Stimulated activated CD8-positive, alpha-beta memory T cell treated with anti-CD3 and anti-CD28 coated beads, Interleukin-12 subunit alpha, Interleukin-12 subunit beta, amount 100 ng/mL, for 24 hours (primary cell): ENCODE measurements at regions not wholly inside any gene's neighbourhood (a gene's known extent, or its start where the extent isn't known, plus 50 kb on each side); places are given as distances from the start of the nearest gene placed in this dataset.

Experiments
- DNase-seq: peaks from one replicate; pipeline ENCODE4 v3.0.0-alpha.2; 2020; ENCODE audit errors: extremely low read depth

DNA sequence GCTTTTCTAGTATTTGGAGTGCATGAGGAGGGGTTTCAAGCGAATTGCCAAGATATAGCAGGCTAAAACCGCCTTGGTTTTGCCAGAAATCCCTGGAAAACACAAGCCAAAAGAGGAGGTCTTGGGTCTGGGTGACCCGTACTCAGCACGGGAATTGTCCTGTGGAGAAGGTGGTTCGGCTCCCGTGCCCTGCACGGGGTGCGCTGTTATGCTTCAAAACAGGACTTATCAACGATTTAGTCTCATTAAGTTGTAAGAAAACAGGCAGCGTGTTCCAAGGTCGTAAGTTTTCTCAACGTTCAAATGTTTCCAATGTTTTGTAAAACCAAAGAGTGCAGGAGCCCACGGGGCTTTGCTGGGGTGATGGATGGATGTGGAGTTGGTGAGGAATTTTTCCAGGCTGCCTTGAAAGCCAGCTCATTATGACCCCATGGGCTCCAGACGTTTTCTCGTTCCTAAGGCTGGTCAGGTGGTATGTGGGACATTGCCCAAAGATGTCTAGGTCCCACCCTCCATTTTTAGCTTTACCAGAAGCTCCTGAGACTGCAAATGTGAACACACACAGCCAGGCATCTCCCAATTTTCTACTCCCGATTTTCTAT, 75.4 kb upstream of the CLDN14 start:
- DNase-seq: no peak

DNA sequence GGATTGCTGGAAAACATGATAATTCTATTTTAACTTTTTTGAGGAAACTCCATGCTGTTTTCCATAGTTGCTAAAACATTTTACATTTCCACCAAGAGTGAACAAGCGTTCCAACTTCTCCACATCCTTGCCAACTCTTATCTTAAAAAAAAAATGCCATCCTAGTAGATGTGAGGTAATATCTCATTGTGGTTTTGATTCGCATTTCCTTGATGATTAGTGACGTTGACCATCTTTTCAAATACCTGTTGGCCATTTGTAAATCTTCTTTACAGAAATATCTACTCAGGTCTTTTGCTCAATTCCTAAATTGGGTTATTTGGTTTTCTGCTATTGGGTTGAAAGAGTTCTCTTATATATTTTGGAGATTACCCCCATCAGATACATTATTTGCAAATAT, 77.4 kb upstream of the CLDN14 start:
- no peak for DNase-seq

DNA sequence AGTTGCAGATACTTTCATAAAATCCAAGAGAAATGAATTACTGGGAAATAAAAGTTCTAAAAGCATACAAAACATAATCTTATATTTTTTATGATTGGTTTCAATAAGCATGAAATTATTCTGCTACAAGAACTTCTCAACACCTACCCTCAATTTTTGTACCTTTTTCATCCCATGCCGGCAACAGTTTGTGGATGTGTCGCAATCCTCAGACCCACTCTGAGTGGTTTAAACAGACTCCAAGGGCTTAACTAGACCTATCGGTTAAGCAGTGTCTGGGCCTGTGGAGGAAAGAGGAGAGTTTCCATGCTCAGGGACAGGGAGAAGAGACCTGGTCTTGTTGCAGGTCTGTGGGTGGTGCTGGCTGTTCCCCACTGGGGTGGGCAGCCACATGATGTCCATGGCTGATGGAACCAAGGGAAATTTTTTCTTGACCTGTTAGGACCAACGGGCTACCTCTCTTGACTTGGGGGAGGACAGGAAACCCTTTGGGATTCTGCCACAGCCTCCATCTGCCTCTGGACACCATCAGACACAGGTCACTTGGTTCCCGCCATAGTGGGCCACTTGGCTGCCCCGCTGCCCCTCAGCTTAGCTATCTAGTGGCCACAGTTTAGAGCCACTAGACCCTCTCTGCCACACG, 81.1 kb upstream of the CLDN14 start:
- no peak for DNase-seq

DNA sequence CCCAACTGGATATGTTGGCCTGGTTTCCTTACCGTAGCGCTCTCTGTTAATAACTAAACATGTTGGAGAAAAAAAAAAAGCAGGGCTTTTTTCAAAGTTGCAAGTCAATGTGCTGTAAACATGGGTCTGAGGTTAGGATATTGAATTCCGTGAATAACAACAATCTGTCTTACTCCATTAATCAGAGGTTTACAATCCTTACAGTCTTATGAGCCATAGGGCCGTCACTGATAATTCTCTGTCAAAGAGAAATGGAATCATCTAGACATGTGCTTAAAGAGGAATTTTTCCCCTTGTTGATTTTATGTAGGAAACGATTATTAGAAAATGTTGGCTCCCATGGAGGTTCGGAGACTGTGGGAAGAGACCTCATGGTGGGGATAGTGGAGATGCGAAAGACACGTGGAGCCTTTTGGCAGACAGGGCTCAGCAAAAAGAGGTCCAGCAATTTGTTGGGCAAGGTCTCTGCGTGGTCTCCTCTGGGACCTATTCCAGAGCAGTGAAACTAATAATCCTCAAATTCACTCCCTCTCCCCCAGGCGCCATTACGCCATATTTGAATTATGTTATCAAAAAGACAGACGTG, 83.5 kb upstream of the CLDN14 start:
- DNase-seq: no peak

DNA sequence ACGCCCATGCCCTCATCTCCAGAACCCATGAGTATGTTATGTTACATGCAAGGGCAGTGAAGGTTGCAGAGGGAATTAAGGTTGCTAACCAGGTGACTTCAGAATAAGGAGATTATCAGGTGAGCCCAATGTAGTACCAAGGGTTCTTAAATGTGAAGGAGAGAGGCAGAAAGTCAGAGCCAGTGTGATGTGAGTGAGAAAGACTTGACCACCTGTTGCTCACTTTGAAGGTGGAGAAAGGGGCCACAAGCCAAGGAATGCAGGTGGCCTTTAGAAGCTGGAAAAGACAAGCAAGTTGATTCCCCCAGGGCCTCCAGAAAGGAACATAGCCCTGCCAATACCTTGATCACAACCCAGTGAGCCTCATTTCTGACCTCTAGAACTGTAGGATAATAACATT, 84.7 kb upstream of the CLDN14 start:
- DNase-seq: no peak

DNA sequence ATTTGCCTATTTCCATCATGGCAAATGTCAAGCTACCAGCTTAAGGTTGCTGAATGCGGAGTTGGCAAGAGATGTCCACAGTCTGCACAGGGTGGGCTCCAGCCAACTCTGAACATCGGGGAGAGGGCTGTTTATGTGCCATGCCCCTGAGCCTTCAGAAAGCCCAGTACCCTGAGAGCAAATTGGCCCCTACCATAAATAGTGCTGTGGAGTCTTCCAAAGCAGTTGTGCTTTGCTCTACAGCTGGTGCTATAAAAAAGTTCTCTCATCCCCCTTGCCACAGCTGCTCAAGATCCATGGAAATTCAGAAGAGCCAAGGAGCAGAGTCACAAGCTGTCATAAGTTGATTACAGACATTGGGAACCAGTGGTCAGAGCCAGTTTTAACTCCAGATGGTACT, 85.6 kb upstream of the CLDN14 start:
- DNase-seq: no peak

DNA sequence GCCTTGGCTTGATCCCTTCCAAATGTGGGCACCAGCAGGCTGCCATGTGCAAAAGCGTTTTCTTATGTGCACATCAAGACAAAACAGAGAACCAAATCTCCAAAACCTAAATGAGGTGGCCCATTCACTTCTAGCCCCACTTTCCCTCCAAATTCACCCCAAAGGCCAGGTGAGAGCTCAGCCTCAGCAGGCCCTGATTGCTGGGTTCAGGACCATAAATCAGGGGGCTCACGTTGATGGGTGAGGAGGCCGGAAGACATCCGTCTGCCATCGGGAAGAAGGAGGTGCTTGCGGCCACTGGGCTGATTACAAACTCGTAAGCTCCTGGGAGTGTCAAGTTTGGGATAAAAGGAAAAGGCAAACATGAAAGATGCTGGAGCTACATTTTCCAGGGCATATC, 86.7 kb upstream of the CLDN14 start:
- DNase-seq: no peak

DNA sequence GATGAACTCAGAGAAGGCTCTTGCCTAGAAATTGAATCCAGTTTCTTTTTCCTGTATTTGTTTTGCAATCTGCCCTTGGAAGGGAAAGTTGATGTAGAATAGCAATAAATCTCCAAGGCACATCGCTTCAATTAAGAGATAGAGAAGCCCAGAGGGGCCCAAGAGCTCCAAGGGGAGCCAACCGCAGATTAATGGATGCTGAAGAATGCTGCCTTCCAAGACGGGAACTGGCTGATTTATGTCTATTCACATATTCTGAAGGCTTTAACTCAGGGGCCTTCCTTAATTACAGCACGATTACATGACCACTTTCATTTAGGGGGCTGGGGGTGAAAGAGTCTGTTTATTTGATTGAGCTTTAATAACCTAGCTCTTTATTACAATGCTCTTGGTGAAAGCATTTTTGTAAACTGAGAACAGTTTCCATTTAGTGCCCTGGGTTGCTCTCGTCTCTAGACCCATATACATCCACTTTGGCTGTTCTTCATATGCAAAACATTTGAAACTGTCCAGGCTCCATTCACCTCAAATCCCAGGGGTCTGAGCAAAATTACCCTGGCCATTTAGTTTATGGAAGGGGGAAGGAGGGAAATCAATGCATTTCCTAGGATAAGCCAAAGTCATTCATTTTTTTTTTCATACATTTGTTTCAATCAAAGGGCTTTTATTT, 87.4 kb upstream of the CLDN14 start:
- DNase-seq: no peak

DNA sequence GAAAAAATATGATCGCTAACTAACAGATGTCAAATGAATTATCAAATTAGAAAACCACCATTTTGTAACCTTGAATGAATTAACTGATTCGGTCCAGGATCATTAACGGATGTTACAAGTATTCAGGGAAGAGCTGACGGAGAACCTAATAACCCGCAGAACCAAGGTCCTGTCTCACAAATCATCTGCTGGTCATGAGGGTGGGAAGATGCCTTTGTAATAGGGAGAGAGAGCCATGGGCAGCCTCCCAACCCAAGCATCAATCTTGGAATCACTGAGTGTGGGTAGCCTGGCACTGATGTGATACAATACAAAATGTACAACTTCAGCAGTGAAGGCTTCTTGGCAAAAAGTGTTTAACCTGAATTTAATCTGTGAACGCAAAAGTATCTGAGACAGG, 89.6 kb upstream of the CLDN14 start:
- no peak for DNase-seq

DNA sequence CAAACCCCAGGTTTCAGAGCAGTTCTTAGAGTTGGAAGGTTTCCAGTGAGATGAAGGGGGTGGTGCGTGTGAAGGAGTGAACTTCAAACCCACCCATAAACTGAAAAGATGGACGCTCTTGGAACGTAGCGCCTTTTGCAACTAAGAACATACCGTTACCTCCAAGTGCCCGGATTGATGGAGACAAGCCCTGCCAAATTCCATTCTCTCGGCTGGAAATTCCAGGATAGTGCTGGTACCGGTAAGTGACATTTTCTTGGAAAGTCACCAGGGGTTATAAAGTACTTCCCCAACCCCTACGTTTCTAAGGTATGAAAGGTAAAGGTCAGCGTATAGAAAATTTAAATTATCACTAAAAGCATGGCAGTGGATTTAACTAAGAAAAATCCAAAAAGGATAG, 91.6 kb upstream of the CLDN14 start:
- DNase-seq: no peak

DNA sequence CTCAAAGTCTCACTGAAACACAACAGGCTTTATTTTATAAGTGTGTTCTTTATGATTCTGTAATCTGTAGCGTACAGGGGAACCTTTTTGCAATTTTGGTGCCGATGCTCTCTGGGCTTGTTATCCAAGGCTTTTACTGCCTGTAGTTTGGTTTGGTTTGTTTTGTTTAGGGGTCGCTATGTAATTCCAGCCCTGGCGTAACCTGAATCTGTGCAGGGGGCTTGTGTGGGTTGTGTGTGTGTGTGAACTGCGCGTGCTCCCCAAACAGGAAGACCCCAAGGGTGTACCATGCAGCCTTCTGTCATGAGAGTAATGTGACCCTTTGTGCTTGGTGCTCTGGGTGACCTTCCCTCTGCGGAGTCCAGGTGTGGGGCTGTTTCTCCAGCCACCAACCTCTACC, 92.1 kb upstream of the CLDN14 start:
- DNase-seq: no peak

DNA sequence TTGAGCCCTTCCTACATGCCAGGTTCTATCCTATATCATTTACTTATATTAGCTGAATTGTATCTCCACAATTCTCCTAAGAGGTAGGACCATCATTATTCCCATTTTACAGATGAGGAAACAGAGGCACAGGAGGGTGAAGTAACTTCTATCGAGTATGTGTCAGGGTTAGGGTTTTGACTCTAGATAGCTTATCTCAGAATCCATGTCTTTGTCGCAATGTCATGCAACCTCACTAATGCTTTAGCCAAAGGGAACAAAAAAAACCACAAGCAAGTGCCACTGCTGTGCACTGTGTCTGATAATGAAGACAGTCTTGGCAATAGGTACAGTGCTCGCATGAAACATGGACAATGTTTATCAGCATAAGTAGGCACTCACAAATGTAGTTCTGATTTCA, 95.4 kb upstream of the CLDN14 start:
- no peak for DNase-seq

DNA sequence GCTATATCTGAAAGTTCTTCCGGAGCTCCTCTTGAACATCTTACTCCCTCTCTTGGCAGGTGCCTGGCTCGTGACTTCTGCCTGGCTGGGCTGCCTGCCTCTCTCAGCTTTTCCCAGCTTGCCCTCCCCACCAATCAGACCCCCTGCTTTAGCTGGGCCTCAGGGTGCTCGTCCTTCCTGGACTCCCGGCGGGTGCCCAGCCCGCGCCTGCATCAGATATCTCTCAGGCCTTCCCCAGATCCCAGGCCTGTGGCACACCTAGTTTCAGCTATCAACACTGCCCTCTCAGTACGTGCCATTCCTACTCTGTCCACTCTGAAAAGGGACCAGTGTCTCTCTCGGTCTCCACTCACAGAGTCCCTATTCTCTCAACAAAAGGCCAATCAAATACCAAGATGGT, 96.5 kb upstream of the CLDN14 start:
- DNase-seq: no peak

DNA sequence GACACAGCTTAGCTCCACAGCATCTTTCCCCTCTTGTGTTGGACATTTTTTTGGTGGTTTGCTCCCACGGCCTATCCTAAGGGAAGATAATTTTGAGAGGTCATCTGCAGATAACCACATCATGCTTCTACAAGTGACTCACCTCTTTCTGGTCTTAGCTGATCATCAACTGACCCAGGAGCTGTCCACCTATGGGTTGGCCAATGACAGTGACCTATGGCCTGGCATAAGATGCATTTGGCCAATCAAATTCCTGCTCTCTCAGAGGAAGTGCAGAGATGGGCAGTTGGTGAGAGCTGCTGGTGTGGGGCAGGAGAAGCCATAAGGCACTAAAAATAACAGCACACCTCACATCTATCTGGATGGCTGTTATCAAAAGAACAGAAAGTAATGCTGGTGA, 100.0 kb upstream of the CLDN14 start:
- no peak for DNase-seq

DNA sequence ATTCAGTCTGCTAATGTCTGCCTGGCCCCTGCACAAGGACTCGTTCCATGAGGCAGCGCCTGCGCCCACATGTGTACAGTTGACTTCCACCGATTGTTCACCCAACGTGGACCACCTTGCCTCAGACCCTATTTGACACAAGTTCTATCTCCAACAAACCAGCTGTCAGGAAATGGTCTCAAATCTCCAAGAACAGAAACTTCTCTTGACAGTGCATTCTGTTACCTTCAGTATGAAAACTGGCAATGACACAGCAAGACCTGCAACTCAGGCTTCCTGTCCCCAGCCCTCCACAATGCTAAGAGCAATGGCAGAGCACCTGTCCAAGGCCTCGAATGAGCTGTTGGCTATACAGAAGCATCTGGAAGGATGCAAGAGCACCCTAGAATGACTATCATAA, 102.3 kb upstream of the CLDN14 start:
- DNase-seq: no peak

DNA sequence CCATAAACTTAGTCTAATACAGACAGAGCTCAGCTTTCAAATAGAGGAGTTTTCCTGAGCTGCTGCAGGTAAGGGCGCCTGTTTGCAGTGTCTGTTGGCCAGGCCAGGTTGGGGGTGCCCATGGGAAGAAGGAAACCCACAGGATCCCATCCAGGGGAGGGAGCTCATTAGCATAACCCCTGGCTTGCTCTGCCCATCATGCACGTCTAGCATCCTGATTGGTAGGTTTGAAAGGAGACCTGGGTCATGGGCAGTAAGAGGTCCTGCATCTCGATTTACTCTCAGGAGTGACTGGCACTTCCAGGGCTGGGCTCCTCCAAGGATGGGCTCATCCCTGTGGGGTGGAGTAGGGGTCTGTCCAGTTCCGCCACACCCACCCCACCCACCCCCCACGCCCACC, 103.7 kb upstream of the CLDN14 start:
- DNase-seq: no peak

DNA sequence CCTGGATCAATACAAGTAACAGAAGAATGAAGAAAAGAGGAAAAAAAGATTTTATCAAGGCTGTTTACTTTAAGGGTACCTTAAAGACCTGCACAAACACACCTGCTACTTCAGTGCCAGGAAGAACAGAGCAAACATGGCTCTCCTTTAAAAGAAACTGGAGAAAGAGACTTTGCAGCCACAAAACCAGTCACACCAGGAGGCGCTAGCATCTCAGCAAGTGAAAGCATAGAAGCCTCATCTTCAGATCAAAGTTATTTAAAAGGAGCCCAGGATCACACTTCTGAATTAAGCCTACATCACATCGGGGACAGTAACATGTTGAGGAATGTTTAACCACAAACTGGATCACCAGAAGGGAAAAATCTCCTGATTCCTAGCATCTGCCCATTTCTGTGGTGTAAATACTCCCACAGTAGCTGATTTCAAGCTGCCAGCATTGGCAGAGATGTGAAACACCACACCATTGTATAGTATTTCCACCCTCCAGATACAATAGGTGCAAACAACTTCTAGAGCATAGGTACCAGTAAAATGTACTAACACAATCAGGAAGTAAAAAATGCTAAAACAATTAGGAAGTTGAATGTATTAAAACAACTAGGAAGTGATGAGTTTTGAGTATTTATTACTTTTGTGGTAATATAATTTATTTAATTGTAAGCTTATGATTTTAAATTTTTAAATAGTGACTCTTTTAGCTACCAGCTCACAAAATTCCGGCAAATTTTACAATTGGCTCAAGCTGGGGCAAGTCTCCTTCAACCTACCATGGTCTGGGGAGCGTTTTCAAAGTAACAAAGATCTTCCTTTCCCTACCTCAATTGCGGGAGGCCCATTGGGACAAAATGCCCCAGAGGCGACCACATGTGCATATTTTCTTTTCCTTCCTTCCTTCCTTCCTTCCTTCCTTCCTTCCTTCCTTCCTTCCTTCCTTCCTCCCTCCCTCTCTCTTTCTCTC, 105.3 kb upstream of the CLDN14 start:
- DNase-seq: no peak

DNA sequence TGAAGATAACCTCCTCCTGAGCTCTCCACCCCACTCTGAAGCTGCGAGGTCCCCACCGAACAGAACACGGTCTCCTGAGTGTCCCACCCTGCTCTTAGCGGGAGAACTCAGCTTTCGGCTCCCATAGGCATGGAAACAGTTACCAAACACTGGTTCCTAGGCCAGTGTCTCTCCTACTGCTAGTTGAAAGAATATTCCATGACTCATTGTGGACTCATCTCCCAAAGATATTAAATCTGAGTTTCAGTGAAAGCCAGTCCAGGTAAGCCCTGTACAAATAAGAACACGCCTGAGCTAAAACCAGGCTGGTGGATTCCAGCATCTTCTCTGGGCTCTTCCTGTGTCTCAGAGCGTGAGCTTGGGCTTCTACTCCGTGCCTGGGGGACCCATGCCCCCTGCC, 107.5 kb upstream of the CLDN14 start:
- no peak for DNase-seq

DNA sequence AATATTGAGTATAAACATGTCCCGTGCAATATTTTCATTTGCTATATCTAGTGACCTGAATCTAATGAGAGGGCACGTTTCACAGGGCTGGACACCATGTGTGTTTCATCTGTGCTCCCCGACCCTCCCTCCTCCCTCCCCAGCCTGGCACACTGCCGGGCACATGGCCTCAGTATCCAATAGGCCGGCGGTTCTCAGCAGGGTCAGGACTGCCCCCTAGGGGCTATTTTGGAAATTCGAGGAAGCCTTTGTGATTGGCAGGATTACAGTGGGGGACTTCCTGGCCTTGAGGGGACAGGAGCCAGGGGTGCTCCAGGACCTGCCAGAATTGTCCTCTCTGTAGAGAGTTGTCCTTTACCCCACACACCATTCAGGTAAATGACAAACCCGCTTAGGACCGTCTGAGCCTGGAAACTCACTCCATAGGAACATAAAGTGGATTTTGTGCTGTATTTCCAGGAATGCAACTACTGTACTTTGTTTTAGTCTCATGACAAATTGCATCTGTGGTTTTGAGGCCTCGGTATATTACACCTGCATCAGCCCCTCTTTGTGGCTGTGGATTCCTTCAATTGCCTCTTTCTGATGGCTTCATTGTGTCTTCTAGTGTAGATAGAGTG, 109.5 kb upstream of the SIM2 start:
- no peak for DNase-seq

DNA sequence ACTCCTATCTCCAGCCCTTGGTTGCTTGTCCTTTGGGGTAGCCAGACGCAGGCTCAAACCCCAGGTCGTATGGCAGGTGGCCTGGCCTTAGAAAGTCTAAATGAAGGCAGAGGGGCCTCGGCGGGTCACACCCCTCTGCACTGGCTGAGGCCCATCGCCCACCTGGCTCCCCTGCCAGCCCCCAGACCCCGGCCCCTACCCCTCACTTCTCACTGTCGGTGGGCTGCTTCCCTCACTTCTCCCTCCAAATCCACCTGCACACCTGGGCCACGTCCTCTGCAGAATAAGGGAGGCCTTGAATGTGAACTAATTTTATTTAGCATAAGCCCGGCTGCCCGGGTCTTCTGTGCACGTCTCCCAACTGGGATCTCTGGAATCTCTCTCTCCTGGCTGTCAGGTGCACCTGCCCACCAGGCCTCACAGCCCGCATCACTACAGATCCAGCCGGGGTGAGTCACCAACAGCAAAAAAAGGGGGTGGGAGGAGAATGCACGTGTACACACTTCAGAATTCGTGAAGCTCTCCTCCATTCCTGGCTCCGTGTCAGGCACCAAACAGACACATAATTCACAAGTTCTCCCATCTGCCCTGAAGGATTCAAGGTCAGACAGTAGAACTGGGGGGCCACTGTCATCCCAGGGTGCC, 107.5 kb upstream of the SIM2 start:
- DNase-seq: no peak

DNA sequence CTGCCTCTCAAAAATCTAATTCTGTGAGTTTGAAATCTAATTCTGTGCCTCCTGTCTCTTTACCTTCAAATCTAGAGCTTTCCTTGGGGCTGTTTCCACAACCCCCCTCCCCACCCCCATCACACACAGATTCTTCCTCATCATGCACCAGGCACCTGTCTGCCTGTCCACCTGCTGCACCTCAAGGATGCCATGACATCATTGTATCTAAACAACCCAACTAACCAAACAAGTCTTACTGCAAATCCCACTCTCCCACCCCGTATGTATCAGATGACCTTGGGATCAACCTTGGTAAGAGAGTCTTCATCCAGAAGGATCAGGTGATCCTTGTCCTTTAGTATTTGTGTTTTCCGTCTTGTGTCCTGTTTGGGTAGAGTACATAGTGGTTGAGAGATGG, 102.7 kb upstream of the SIM2 start:
- DNase-seq: no peak
